ENCODE measurements at regions not wholly inside any gene's neighbourhood (a gene's known extent, or its start where the extent isn't known, plus 50 kb on each side); places are given as distances from the start of the nearest gene placed in this dataset.

DNA sequence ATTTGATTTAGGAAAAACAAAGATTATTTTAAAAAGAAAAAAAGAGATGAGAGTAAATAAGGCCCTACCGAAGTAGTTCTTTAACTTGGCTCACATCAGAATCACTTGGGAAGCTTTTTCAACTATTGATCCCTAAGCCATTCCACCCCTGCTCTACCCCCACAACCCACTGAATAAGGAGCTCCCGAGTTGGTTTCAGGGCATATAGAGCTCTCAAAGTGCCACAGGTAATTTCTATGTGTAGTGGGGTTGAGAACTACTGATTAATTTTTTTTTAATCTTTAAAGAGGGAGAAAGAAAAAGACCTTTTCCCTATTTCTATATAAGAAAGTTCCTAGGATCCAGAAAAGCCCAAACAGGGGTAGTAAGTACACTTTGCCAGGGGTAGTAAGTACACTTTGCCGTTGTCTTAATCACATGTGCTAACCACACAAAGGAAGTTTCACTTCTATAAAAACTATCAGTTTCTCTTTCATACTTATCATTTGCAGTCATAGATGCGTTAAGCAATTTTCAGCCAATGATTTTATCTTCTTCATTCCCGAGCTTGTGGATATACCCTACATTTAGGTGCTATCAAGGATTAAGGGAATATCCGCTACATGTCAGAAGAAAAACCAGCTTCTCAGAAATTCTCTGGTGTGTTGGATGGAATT is 108.4 kb upstream of the ZC3H12C start (continued):
- TF ChIP-seq RELA (IDR thresholded peaks at IDR 0.05; ENCODE audit: borderline replicate concordance, partially characterized antibody) (no peak), FOS (IDR thresholded peaks at IDR 0.05; ENCODE audit: borderline replicate concordance, extremely low read depth, insufficient read length) (no peak), CBFB (IDR thresholded peaks at IDR 0.05; ENCODE audit: low read depth) (peak; percentile 63; the same call in 1 of the 2 replicates), IKZF2 (IDR thresholded peaks at IDR 0.05) (peak; percentile 95 to 96), BACH1 (IDR thresholded peaks at IDR 0.05; ENCODE audit: borderline replicate concordance) (peak; percentile 54; the same call in 1 of the 2 replicates), MXI1 (IDR thresholded peaks at IDR 0.05; ENCODE audit: low read depth, low read length) (peak; percentile 84; the same call in 1 of the 2 replicates), MTA3 (IDR thresholded peaks at IDR 0.05; ENCODE audit: borderline replicate concordance, low read length) (peak; percentile 82; the same call in 1 of the 2 replicates), BCL11A (IDR thresholded peaks at IDR 0.05; ENCODE audit: low read depth, low read length) (0 out of 2 replicates have a peak, but pooled peaks have one; percentile 55), CHD1 (IDR thresholded peaks at IDR 0.05; ENCODE audit: low read depth, low read length) (no peak), MEF2A (IDR thresholded peaks at IDR 0.05; ENCODE audit: insufficient read depth, low read depth, low read length) (0 out of 2 replicates have a peak, but pooled peaks have one; percentile 50), MTA2 (IDR thresholded peaks at IDR 0.05; ENCODE audit: low read depth) (peak; percentile 91), ASH2L (IDR thresholded peaks at IDR 0.05; ENCODE audit: borderline replicate concordance, low read depth) (0 out of 2 replicates have a peak, but pooled peaks have one; percentile 79), NBN (IDR thresholded peaks at IDR 0.05) (0 out of 2 replicates have a peak, but pooled peaks have one; percentile 35), BRCA1 (IDR thresholded peaks at IDR 0.05; ENCODE audit: low read depth, low read length) (no peak), SPI1 (IDR thresholded peaks at IDR 0.05; ENCODE audit: borderline replicate concordance, insufficient read depth, low read depth, low read length) (peak; percentile 90), LARP7 (IDR thresholded peaks at IDR 0.05) (no peak), RCOR1 (conservative IDR thresholded peaks at IDR 0.05; ENCODE audit: low read depth, low read length) (no peak)
- TF ChIP-seq, protein P1, sequence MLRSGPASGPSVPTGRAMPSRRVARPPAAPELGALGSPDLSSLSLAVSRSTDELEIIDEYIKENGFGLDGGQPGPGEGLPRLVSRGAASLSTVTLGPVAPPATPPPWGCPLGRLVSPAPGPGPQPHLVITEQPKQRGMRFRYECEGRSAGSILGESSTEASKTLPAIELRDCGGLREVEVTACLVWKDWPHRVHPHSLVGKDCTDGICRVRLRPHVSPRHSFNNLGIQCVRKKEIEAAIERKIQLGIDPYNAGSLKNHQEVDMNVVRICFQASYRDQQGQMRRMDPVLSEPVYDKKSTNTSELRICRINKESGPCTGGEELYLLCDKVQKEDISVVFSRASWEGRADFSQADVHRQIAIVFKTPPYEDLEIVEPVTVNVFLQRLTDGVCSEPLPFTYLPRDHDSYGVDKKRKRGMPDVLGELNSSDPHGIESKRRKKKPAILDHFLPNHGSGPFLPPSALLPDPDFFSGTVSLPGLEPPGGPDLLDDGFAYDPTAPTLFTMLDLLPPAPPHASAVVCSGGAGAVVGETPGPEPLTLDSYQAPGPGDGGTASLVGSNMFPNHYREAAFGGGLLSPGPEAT (IDR thresholded peaks at IDR 0.05; ENCODE audit: low read depth): peak; percentile 90
- TF ChIP-seq, protein P2, sequence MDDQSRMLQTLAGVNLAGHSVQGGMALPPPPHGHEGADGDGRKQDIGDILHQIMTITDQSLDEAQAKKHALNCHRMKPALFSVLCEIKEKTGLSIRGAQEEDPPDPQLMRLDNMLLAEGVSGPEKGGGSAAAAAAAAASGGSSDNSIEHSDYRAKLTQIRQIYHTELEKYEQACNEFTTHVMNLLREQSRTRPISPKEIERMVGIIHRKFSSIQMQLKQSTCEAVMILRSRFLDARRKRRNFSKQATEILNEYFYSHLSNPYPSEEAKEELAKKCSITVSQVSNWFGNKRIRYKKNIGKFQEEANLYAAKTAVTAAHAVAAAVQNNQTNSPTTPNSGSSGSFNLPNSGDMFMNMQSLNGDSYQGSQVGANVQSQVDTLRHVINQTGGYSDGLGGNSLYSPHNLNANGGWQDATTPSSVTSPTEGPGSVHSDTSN (IDR thresholded peaks at IDR 0.05; ENCODE audit: insufficient replicate concordance, low read depth, low read length): no peak
- TF ChIP-seq, protein P3, sequence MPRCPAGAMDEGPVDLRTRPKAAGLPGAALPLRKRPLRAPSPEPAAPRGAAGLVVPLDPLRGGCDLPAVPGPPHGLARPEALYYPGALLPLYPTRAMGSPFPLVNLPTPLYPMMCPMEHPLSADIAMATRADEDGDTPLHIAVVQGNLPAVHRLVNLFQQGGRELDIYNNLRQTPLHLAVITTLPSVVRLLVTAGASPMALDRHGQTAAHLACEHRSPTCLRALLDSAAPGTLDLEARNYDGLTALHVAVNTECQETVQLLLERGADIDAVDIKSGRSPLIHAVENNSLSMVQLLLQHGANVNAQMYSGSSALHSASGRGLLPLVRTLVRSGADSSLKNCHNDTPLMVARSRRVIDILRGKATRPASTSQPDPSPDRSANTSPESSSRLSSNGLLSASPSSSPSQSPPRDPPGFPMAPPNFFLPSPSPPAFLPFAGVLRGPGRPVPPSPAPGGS (IDR thresholded peaks at IDR 0.05; ENCODE audit: borderline replicate concordance, insufficient read depth, low read depth, low read length, poor library complexity, severe bottlenecking): no peak
- TF ChIP-seq, protein P4, sequence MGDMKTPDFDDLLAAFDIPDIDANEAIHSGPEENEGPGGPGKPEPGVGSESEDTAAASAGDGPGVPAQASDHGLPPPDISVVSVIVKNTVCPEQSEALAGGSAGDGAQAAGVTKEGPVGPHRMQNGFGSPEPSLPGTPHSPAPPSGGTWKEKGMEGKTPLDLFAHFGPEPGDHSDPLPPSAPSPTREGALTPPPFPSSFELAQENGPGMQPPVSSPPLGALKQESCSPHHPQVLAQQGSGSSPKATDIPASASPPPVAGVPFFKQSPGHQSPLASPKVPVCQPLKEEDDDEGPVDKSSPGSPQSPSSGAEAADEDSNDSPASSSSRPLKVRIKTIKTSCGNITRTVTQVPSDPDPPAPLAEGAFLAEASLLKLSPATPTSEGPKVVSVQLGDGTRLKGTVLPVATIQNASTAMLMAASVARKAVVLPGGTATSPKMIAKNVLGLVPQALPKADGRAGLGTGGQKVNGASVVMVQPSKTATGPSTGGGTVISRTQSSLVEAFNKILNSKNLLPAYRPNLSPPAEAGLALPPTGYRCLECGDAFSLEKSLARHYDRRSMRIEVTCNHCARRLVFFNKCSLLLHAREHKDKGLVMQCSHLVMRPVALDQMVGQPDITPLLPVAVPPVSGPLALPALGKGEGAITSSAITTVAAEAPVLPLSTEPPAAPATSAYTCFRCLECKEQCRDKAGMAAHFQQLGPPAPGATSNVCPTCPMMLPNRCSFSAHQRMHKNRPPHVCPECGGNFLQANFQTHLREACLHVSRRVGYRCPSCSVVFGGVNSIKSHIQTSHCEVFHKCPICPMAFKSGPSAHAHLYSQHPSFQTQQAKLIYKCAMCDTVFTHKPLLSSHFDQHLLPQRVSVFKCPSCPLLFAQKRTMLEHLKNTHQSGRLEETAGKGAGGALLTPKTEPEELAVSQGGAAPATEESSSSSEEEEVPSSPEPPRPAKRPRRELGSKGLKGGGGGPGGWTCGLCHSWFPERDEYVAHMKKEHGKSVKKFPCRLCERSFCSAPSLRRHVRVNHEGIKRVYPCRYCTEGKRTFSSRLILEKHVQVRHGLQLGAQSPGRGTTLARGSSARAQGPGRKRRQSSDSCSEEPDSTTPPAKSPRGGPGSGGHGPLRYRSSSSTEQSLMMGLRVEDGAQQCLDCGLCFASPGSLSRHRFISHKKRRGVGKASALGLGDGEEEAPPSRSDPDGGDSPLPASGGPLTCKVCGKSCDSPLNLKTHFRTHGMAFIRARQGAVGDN (IDR thresholded peaks at IDR 0.05): peak; percentile 56
